IMR-90 (cell line): ENCODE measurements at regions not wholly inside any gene's neighbourhood (a gene's known extent, or its start where the extent isn't known, plus 50 kb on each side); places are given as distances from the start of the nearest gene placed in this dataset.

Experiments
- ATAC-seq: fragments of 200-7000 bp; cut with Tn5 transposase; 2 replicates; pipeline ENCODE4 v1.9.1; 2020; ENCODE audit warnings: low read depth, mild to moderate bottlenecking, moderate library complexity
- BruUV-seq: library from RNA; stranded (reverse); fragments of 400-500 nt; replicated peaks from 2 replicates; lab custom pipeline; 2021; lab: Mats Ljungman, UMichigan
- CTCF ChIA-PET: fragments of 300-600 bp; formaldehyde crosslinking; extraction: SDS; loops from one replicate; lab custom pipeline; 2021; ENCODE audit warnings: antibody characterized with exemption; lab: Yijun Ruan, JAX
- POLR2A ChIA-PET: fragments of 300-600 bp; sonication (Branson Sonifier 250); formaldehyde crosslinking; loops from one replicate; lab custom pipeline; 2022; ENCODE audit warnings: antibody characterized with exemption; ENCODE audit not compliant: unreplicated experiment; lab: Charles Lee
- DNase-seq: peaks from one replicate; pipeline ENCODE4 v3.0.0; 2013
- H2AFZ ChIP-seq: replicated peaks from 2 replicates; pipeline ENCODE3; 2013; ENCODE audit warnings: low read length, mild to moderate bottlenecking; ENCODE audit not compliant: poor library complexity
- H2AK5ac ChIP-seq: 2 replicates; pipeline ENCODE4 v1.6.1; 2013; ENCODE audit warnings: low read depth, low read length, inconsistent platforms
- H2AK9ac ChIP-seq: replicated peaks from 2 replicates; pipeline ENCODE3; 2013; ENCODE audit warnings: mild to moderate bottlenecking, low read depth, low read length, moderate library complexity; ENCODE audit not compliant: poor library complexity
- H2BK120ac ChIP-seq: 2 replicates; pipeline ENCODE4 v1.6.1; 2013; ENCODE audit warnings: low read depth, low read length, inconsistent platforms
- H2BK15ac ChIP-seq: 3 replicates; pipeline ENCODE4 v1.6.1; 2013; ENCODE audit warnings: low read depth, low read length, inconsistent platforms
- H2BK20ac ChIP-seq: 2 replicates; pipeline ENCODE4 v1.6.1; 2013; ENCODE audit warnings: low read depth, mild to moderate bottlenecking, inconsistent platforms, low read length, moderate library complexity
- H2BK5ac ChIP-seq: 2 replicates; pipeline ENCODE4 v1.6.1; 2013; ENCODE audit warnings: mild to moderate bottlenecking, low read depth, low read length, inconsistent platforms; ENCODE audit not compliant: poor library complexity, severe bottlenecking
- H3K14ac ChIP-seq: replicated peaks from 2 replicates; pipeline ENCODE4 v1.6.1; 2013; ENCODE audit warnings: low read depth, low read length, inconsistent platforms
- H3K18ac ChIP-seq: 2 replicates; pipeline ENCODE4 v1.6.1; 2013; ENCODE audit warnings: low read depth, low read length, control low read depth
- H3K23ac ChIP-seq: 2 replicates; pipeline ENCODE4 v1.6.1; 2013; ENCODE audit warnings: low read depth, low read length, inconsistent platforms
- H3K27ac ChIP-seq: 2 replicates; pipeline ENCODE4 v1.5.1; 2013; ENCODE audit warnings: mild to moderate bottlenecking, control low read depth, low read length; ENCODE audit not compliant: insufficient read depth
- H3K27me3 ChIP-seq: 2 replicates; pipeline ENCODE4 v1.6.1; 2013; ENCODE audit warnings: low read length; ENCODE audit not compliant: control insufficient read depth, insufficient read depth
- H3K36me3 ChIP-seq: 2 replicates; pipeline ENCODE4 v1.6.1; 2013; ENCODE audit warnings: low read length, mixed read lengths; ENCODE audit not compliant: control insufficient read depth, insufficient read depth
- H3K4ac ChIP-seq: 2 replicates; pipeline ENCODE4 v1.6.1; 2013; ENCODE audit warnings: low read depth, low read length, inconsistent platforms
- H3K4me1 ChIP-seq: 2 replicates; pipeline ENCODE4 v1.6.1; 2013; ENCODE audit warnings: low read length, mixed read lengths; ENCODE audit not compliant: control insufficient read depth, insufficient read depth
- H3K4me2 ChIP-seq: 2 replicates; pipeline ENCODE4 v1.6.1; 2013; ENCODE audit warnings: low read depth, mild to moderate bottlenecking, control low read depth, low read length, moderate library complexity
- H3K4me3 ChIP-seq: 2 replicates; pipeline ENCODE4 v1.5.1; 2013; ENCODE audit warnings: low read depth, mild to moderate bottlenecking, control low read depth, low read length, moderate library complexity; ENCODE audit not compliant: insufficient read depth
- H3K56ac ChIP-seq: 2 replicates; pipeline ENCODE4 v1.6.1; 2013; ENCODE audit warnings: low read length, inconsistent platforms; ENCODE audit not compliant: insufficient read depth; ENCODE audit errors: extremely low read depth
- H3K79me1 ChIP-seq, 2 experiments: 2 replicates each; pipeline ENCODE4 v1.6.1; 2013; ENCODE audit warnings: low read length in 2 of 2, inconsistent platforms in 1 of 2, low read depth in 1 of 2
- H3K9ac ChIP-seq: 2 replicates; pipeline ENCODE4 v1.6.1; 2013; ENCODE audit warnings: low read depth, low read length, control low read depth
- H3K9me1 ChIP-seq: 2 replicates; pipeline ENCODE4 v1.6.1; 2013; ENCODE audit warnings: low read length, inconsistent platforms; ENCODE audit not compliant: insufficient read depth
- H3K9me3 ChIP-seq: 2 replicates; pipeline ENCODE4 v1.6.1; 2013; ENCODE audit warnings: low read length; ENCODE audit not compliant: control insufficient read depth, insufficient read depth
- H4K20me1 ChIP-seq: 2 replicates; pipeline ENCODE4 v1.6.1; 2013; ENCODE audit warnings: low read length, inconsistent platforms; ENCODE audit not compliant: insufficient read depth
- H4K5ac ChIP-seq: 2 replicates; pipeline ENCODE4 v1.6.1; 2013; ENCODE audit warnings: mild to moderate bottlenecking, low read depth, low read length, control low read depth
- H4K8ac ChIP-seq, 2 experiments: 2 replicates each; pipeline ENCODE4 v1.6.1; 2013; ENCODE audit warnings: low read depth in 2 of 2, low read length in 2 of 2, control low read depth in 1 of 2, inconsistent platforms in 1 of 2
- H4K91ac ChIP-seq: 2 replicates; pipeline ENCODE4 v1.6.1; 2013; ENCODE audit warnings: low read depth, low read length, inconsistent platforms; ENCODE audit not compliant: insufficient read depth
- MAFK ChIP-seq: IDR thresholded peaks from 2 replicates; pipeline ENCODE4 v1.6.1; 2012; ENCODE audit warnings: low read depth, low read length, improper control_type of control experiment
- MXI1 ChIP-seq: IDR thresholded peaks from 2 replicates; pipeline ENCODE4 v1.6.1; 2012; ENCODE audit warnings: low read depth, mild to moderate bottlenecking, low read length, moderate library complexity, borderline replicate concordance
- WGBS, 2 experiments: methylation state at CpG; one replicate each; pipeline versions ENCODE4 v1.1.5 to v1.1.7; 2013; ENCODE audit warnings: missing lambda C conversion rate in 2 of 2; ENCODE audit not compliant: insufficient read length in 1 of 2; ENCODE audit errors: extremely low coverage in 2 of 2; 5-methylcytosine and 5-hydroxymethylcytosine counted together
- dilution Hi-C: fragments of 300-500 bp; cut with HindIII; formaldehyde crosslinking; loops from one replicate; pipeline ENCODE4 v1.14.3; 2018; ENCODE audit warnings: low sequenced_read_pairs; ENCODE audit not compliant: unreplicated experiment
- in situ Hi-C: fragments of 300-500 bp; cut with MboI; formaldehyde crosslinking; loops from 3 replicates; pipeline ENCODE4 v1.14.3; 2019; ENCODE audit warnings: low sequenced_read_pairs, inconsistent platforms, mixed read lengths
- intact Hi-C: fragments of 100-400 bp; cut with micrococcal nuclease; formaldehyde crosslinking; loops from 2 replicates; pipeline ENCODE4 v1.10.0; 2022

DNA sequence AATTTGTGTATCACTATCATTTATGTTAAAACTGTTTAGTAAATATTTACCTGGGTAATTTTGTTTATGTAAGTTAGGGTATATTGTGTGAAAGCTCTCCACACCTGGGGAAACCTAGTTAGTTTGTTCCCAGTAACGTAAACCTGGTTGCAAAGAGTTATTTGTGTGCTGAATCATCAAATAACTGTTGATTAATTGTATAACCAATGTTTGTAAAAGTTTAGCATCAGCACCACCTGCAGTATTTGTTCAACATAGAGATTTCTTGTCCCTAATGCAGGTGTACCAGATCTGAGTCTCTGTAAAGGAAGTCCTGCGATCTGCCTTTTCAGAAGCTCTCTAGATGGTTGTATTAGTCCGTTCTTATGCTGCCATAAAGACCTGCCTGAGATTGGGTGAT lies 440.4 kb downstream of the COL12A1 start:
- dilution Hi-C loops (no loop called here), intact Hi-C loops (no loop called here), in situ Hi-C loops (no loop called here)
- ChIA-PET CTCF (interaction anchor here (0.7 kb wide), 1 partner anchor 9 kb away, joined by 3 read pairs; no protein-coding TSS in a partner anchor), POLR2A (no interaction called here)
- no peak overlapping the region for H3K27ac ChIP-seq
- no peak overlapping the region for H2BK15ac ChIP-seq
- no peaks in the 10 kb centered on the region for H3K9me1 ChIP-seq
- H2AFZ ChIP-seq, result no peak overlapping the region
- H2BK120ac ChIP-seq, result no peak overlapping the region
- H3K9ac ChIP-seq, result no peak overlapping the region
- no peak overlapping the region for H4K8ac ChIP-seq
- H3K14ac ChIP-seq, result no peak overlapping the region
- H4K91ac ChIP-seq, result no peak overlapping the region
- no TSS peak for BruUV-seq
- no peaks in the 10 kb centered on the region for H3K79me1 ChIP-seq
- H3K9me3 ChIP-seq, result no peaks in the 10 kb centered on the region
- no peak overlapping the region for H3K4ac ChIP-seq
- TF ChIP-seq MXI1, result no peak
- TF ChIP-seq MAFK, result peak; percentile 21; the same call in 1 of the 2 replicates
- H2AK9ac ChIP-seq, result no peak overlapping the region
- ATAC-seq, result no peak
- H3K36me3 ChIP-seq, result no peaks in the 10 kb centered on the region
- H3K4me1 ChIP-seq, result peaks cover 2% of the 10 kb centered on the region; the same call in 1 of the 2 replicates
- no peak overlapping the region for H2AK5ac ChIP-seq
- H3K4me3 ChIP-seq, result no peak overlapping the region
- no peaks in the 10 kb centered on the region for H4K20me1 ChIP-seq
- no peak overlapping the region for H3K23ac ChIP-seq
- no peak overlapping the region for H3K56ac ChIP-seq
- H3K27me3 ChIP-seq, result no peaks in the 10 kb centered on the region
- H3K4me2 ChIP-seq, result no peak overlapping the region
- H3K18ac ChIP-seq, result no peak overlapping the region
- H2BK20ac ChIP-seq, result no peak overlapping the region
- H4K5ac ChIP-seq, result no peak overlapping the region
- no peak overlapping the region for H2BK5ac ChIP-seq
- WGBS, 2 experiments, result no CpG with 5 or more reads among the region's 3 CpGs
- no peak for DNase-seq
